A673 (cell line): ENCODE measurements at regions not wholly inside any gene's neighbourhood (a gene's known extent, or its start where the extent isn't known, plus 50 kb on each side); places are given as distances from the start of the nearest gene placed in this dataset.

Source experiments
- CTCF ChIP-seq: fragments of 300-800, 200-600 bp; sonication (generic); conservative IDR thresholded peaks from 2 replicates; pipeline ENCODE4 v1.5.1; 2017; ENCODE audit warnings: low read depth, mild to moderate bottlenecking, antibody characterized with exemption, low read length, moderate library complexity, mixed read lengths
- EZH2 ChIP-seq: fragments of 200-600 bp; sonication (generic); IDR thresholded peaks from 2 replicates; pipeline ENCODE4 v1.6.1; 2017; ENCODE audit warnings: borderline replicate concordance, low read depth, mild to moderate bottlenecking, mixed read lengths, antibody characterized with exemption, low read length; ENCODE audit not compliant: poor library complexity, severe bottlenecking

DNA sequence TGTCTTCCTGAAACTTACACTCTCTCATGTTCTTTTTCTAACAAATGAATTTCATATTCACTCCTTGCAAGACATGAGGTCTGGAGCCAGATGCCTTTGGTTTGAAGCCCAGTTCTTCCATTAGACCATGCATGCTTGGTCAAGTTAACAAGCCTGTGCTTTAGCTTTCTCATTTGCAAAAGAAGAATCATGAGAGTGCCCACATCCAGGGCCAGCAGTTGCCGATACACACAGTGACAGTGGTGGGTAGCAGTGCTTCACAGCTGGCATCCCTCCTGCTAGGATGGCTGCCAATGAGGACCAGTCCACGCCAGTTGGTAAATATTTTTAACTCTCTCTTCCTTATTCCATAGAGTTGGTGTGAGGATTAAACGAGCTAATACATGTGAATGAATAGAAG, 163.1 kb downstream of the PHLDA1 start:
- TF ChIP-seq CTCF (no peak), EZH2 (no peak)
